ENCODE measurements at regions not wholly inside any gene's neighbourhood (a gene's known extent, or its start where the extent isn't known, plus 50 kb on each side); places are given as distances from the start of the nearest gene placed in this dataset.

DNA sequence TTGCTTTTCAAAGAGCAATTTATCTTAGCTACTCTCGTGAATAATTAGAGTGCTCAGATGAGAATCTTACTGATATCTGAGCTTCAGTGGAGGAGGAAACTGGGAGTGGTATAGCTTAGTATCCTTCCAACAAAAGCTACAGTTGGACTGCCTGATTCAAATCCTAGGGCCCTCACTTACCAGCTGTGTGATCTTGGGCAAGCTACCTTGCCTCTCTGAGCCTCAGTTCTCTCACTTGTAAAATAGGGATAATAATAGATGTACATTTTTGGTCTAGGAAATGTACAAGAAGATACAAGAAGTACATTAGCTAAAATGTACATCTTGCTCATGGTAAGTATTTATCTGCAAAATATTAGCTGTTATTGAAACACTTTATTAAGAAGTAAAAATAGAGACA, 502.0 kb downstream of the HAPSTR1 start:
- TF ChIP-seq, protein P1, sequence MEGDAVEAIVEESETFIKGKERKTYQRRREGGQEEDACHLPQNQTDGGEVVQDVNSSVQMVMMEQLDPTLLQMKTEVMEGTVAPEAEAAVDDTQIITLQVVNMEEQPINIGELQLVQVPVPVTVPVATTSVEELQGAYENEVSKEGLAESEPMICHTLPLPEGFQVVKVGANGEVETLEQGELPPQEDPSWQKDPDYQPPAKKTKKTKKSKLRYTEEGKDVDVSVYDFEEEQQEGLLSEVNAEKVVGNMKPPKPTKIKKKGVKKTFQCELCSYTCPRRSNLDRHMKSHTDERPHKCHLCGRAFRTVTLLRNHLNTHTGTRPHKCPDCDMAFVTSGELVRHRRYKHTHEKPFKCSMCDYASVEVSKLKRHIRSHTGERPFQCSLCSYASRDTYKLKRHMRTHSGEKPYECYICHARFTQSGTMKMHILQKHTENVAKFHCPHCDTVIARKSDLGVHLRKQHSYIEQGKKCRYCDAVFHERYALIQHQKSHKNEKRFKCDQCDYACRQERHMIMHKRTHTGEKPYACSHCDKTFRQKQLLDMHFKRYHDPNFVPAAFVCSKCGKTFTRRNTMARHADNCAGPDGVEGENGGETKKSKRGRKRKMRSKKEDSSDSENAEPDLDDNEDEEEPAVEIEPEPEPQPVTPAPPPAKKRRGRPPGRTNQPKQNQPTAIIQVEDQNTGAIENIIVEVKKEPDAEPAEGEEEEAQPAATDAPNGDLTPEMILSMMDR (IDR thresholded peaks at IDR 0.05; ENCODE audit: borderline replicate concordance, extremely low read depth, low read length, poor library complexity, severe bottlenecking) = no peak
- no peak for TF ChIP-seq EZH2 (IDR thresholded peaks at IDR 0.05; ENCODE audit: borderline replicate concordance, low read depth, low read length, severe bottlenecking)

All from DND-41 (cell line).